ENCODE measurements at regions not wholly inside any gene's neighbourhood (a gene's known extent, or its start where the extent isn't known, plus 50 kb on each side); places are given as distances from the start of the nearest gene placed in this dataset.
A peak's percentile ranks its signal among the peaks of the same experiment; 100 is the strongest.

GRCh38 chr6:68139130-68139529 is 496.0 kb upstream of the ADGRB3 start:
- no peak for TF ChIP-seq POLR2AphosphoS5 (IDR thresholded peaks at IDR 0.05; ENCODE audit: low read depth, low read length)
- no peak for TF ChIP-seq TAF1 (IDR thresholded peaks at IDR 0.05; ENCODE audit: borderline replicate concordance, insufficient read depth, low read length)
- no peak for TF ChIP-seq REST (IDR thresholded peaks at IDR 0.05; ENCODE audit: insufficient read depth in 1 of 2, low read depth in 2 of 2, low read length in 2 of 2)
- TF ChIP-seq FOXP2 (optimal IDR thresholded peaks at IDR 0.05; ENCODE audit: borderline replicate concordance, extremely low read depth, extremely low read length, insufficient read depth) = no peak
- no peak for TF ChIP-seq SIN3A (IDR thresholded peaks at IDR 0.05; ENCODE audit: borderline replicate concordance, insufficient read depth, low read length)

- TF ChIP-seq POLR2AphosphoS5 (IDR thresholded peaks at IDR 0.05; ENCODE audit: low read depth, low read length) (no peak), FOXP2 (optimal IDR thresholded peaks at IDR 0.05; ENCODE audit: borderline replicate concordance, extremely low read depth, extremely low read length, insufficient read depth) (no peak), SIN3A (IDR thresholded peaks at IDR 0.05; ENCODE audit: borderline replicate concordance, insufficient read depth, low read length) (no peak), TAF1 (IDR thresholded peaks at IDR 0.05; ENCODE audit: borderline replicate concordance, insufficient read depth, low read length) (no peak), REST (IDR thresholded peaks at IDR 0.05; ENCODE audit: insufficient read depth in 1 of 2, low read depth in 2 of 2, low read length in 2 of 2) (no peak)
Measured at GRCh38 chr6:68134796-68135195, 500.3 kb upstream of the ADGRB3 start.

GRCh38 chr6:68128211-68128610 is 506.9 kb upstream of the ADGRB3 start:
- no peak for TF ChIP-seq FOXP2 (optimal IDR thresholded peaks at IDR 0.05; ENCODE audit: borderline replicate concordance, extremely low read depth, extremely low read length, insufficient read depth)
- TF ChIP-seq SIN3A (IDR thresholded peaks at IDR 0.05; ENCODE audit: borderline replicate concordance, insufficient read depth, low read length) = no peak
- TF ChIP-seq TAF1 (IDR thresholded peaks at IDR 0.05; ENCODE audit: borderline replicate concordance, insufficient read depth, low read length) = no peak
- TF ChIP-seq POLR2AphosphoS5 (IDR thresholded peaks at IDR 0.05; ENCODE audit: low read depth, low read length) = no peak
- no peak for TF ChIP-seq REST (IDR thresholded peaks at IDR 0.05; ENCODE audit: insufficient read depth in 1 of 2, low read depth in 2 of 2, low read length in 2 of 2)

GRCh38 chr6:68127074-68127473 is 508.0 kb upstream of the ADGRB3 start:
- TF ChIP-seq REST (IDR thresholded peaks at IDR 0.05; ENCODE audit: insufficient read depth in 1 of 2, low read depth in 2 of 2, low read length in 2 of 2) (peak; percentile 67 to 82; a peak in 3 of 4 replicates), SIN3A (IDR thresholded peaks at IDR 0.05; ENCODE audit: borderline replicate concordance, insufficient read depth, low read length) (no peak), FOXP2 (optimal IDR thresholded peaks at IDR 0.05; ENCODE audit: borderline replicate concordance, extremely low read depth, extremely low read length, insufficient read depth) (no peak)

GRCh38 chr6:68126089-68126749 is 508.9 kb upstream of the ADGRB3 start:
- TF ChIP-seq REST (IDR thresholded peaks at IDR 0.05; ENCODE audit: insufficient read depth in 1 of 2, low read depth in 2 of 2, low read length in 2 of 2) (no peak), SIN3A (IDR thresholded peaks at IDR 0.05; ENCODE audit: borderline replicate concordance, insufficient read depth, low read length) (no peak), FOXP2 (optimal IDR thresholded peaks at IDR 0.05; ENCODE audit: borderline replicate concordance, extremely low read depth, extremely low read length, insufficient read depth) (no peak), TAF1 (IDR thresholded peaks at IDR 0.05; ENCODE audit: borderline replicate concordance, insufficient read depth, low read length) (no peak), POLR2AphosphoS5 (IDR thresholded peaks at IDR 0.05; ENCODE audit: low read depth, low read length) (no peak)
